ENCODE measurements at regions not wholly inside any gene's neighbourhood (a gene's known extent, or its start where the extent isn't known, plus 50 kb on each side); places are given as distances from the start of the nearest gene placed in this dataset.

DNA sequence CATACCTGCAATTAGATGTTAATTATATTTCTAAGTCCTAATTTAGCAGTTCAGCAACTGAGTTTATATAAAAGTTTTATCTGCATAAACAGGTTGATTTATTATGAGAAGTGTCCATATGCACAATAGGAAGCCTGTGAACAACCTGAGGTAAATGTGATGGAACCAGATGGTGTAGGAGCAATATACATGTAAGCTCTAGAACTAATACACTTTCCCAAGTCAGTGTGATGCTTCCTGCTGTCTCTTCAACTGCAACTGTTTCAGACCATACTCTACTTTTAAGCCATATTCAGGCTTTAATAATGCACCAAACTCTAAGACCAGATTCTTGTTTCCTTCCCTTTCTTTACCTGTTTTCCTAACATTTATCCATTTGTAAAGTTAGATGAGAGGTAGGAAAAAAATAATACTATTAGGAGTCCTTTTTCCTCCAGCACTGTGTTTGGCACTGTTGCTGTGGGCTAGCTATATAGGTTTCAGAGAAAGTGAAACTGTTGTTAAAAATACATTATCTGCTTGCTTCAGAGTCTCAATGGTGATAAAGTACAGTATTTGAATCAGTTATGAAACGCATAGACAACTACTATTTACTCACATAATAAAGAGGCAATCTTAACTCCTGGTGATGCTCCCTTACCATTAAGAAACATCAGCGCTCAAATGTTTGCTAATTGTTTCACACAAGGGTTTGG lies 1009.3 kb downstream of the GRIK2 start:
- TF ChIP-seq POLR2A (IDR thresholded peaks at IDR 0.05) (no peak), EP300 (IDR thresholded peaks at IDR 0.05) (no peak)
- TF ChIP-seq, protein P1, sequence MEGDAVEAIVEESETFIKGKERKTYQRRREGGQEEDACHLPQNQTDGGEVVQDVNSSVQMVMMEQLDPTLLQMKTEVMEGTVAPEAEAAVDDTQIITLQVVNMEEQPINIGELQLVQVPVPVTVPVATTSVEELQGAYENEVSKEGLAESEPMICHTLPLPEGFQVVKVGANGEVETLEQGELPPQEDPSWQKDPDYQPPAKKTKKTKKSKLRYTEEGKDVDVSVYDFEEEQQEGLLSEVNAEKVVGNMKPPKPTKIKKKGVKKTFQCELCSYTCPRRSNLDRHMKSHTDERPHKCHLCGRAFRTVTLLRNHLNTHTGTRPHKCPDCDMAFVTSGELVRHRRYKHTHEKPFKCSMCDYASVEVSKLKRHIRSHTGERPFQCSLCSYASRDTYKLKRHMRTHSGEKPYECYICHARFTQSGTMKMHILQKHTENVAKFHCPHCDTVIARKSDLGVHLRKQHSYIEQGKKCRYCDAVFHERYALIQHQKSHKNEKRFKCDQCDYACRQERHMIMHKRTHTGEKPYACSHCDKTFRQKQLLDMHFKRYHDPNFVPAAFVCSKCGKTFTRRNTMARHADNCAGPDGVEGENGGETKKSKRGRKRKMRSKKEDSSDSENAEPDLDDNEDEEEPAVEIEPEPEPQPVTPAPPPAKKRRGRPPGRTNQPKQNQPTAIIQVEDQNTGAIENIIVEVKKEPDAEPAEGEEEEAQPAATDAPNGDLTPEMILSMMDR (IDR thresholded peaks at IDR 0.05) = no peak
